Body of pancreas (tissue), 4 donors: ENCODE measurements at regions not wholly inside any gene's neighbourhood (a gene's known extent, or its start where the extent isn't known, plus 50 kb on each side); places are given as distances from the start of the nearest gene placed in this dataset.

Experiments used
- POLR2A ChIP-seq, 3 donors: fragments of 450-650 bp; IDR thresholded peaks; one replicate each; pipeline ENCODE4 v1.6.1; 2016; ENCODE audit warnings: antibody characterized with exemption in 3 of 3, mild to moderate bottlenecking in 2 of 3
- TF ChIP-seq, protein P1 (sequence below), 7 experiments: fragments of 450-650 bp in 4 of 7; fragments of 200-600 bp in 3 of 7; sonication (generic) in 3 of 7; IDR thresholded peaks; one replicate each; pipeline ENCODE4 v1.5.1; 2016 to 2019; ENCODE audit warnings: antibody characterized with exemption in 7 of 7

GRCh38 chr18:47737198-47737830 is 193.1 kb downstream of the SMAD2 start:
- TF ChIP-seq, protein P1, sequence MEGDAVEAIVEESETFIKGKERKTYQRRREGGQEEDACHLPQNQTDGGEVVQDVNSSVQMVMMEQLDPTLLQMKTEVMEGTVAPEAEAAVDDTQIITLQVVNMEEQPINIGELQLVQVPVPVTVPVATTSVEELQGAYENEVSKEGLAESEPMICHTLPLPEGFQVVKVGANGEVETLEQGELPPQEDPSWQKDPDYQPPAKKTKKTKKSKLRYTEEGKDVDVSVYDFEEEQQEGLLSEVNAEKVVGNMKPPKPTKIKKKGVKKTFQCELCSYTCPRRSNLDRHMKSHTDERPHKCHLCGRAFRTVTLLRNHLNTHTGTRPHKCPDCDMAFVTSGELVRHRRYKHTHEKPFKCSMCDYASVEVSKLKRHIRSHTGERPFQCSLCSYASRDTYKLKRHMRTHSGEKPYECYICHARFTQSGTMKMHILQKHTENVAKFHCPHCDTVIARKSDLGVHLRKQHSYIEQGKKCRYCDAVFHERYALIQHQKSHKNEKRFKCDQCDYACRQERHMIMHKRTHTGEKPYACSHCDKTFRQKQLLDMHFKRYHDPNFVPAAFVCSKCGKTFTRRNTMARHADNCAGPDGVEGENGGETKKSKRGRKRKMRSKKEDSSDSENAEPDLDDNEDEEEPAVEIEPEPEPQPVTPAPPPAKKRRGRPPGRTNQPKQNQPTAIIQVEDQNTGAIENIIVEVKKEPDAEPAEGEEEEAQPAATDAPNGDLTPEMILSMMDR (IDR thresholded peaks at IDR 0.05): no peak
- TF ChIP-seq POLR2A (IDR thresholded peaks at IDR 0.05): no peak
